ENCODE measurements at regions not wholly inside any gene's neighbourhood (a gene's known extent, or its start where the extent isn't known, plus 50 kb on each side); places are given as distances from the start of the nearest gene placed in this dataset.

DNA sequence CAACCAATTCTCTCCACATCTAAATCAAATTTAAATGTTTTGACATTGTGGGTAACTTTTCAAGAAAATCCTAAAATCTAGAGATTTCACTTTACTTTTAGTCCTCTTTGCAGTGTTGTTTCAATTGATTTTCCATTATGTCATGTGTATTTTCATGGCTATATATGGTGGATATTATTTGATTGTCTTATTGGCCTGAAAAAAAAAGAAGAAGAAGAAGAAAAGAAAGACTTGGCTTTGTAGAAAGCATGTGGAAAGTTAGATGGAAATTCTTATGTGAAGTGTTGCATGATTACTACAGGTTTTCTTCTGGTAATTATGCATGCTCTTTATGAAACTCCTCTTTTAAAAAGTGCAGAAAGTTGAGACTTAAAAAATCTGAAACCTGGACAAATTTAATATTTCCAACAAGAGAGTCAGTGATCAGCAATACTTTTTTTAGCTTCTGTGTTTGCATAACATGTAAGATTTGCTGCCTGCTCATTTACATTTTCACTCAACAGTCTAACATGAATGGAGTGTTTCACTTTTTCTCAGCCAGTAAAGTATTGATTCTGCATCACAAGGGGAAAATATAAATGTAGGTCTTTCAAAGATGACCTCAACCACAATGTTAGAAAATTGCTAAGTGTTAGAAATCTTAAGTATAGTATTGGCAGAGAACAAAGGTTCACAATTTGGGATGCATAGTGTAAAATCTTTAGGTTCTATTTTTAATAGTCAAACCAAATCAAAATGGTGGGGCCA is 438.7 kb downstream of the BCKDHB start:
- DNase-seq (ENCODE audit: low spot score) (no peak), ATAC-seq (no peak)
- ChIA-PET POLR2A (no interaction called here), CTCF (no interaction called here)
- Mint-ChIP-seq H3K4me3 (no peak overlapping the region), H3K4me1 (no peaks in the 10 kb centered on the region), H3K27me3 (ENCODE audit: low read depth) (no peaks in the 10 kb centered on the region), H3K9me3 (peaks cover 18% of the 10 kb centered on the region), H3K27ac (no peak overlapping the region), H3K36me3 (peaks cover 3% of the 10 kb centered on the region)
- TF ChIP-seq, protein P1, sequence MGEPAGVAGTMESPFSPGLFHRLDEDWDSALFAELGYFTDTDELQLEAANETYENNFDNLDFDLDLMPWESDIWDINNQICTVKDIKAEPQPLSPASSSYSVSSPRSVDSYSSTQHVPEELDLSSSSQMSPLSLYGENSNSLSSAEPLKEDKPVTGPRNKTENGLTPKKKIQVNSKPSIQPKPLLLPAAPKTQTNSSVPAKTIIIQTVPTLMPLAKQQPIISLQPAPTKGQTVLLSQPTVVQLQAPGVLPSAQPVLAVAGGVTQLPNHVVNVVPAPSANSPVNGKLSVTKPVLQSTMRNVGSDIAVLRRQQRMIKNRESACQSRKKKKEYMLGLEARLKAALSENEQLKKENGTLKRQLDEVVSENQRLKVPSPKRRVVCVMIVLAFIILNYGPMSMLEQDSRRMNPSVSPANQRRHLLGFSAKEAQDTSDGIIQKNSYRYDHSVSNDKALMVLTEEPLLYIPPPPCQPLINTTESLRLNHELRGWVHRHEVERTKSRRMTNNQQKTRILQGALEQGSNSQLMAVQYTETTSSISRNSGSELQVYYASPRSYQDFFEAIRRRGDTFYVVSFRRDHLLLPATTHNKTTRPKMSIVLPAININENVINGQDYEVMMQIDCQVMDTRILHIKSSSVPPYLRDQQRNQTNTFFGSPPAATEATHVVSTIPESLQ (CRISPR knock-in tag; IDR thresholded peaks at IDR 0.05): no peak
- TF ChIP-seq SMAD3 (CRISPR knock-in tag; IDR thresholded peaks at IDR 0.05; ENCODE audit: borderline replicate concordance): no peak
- TF ChIP-seq, protein P2, sequence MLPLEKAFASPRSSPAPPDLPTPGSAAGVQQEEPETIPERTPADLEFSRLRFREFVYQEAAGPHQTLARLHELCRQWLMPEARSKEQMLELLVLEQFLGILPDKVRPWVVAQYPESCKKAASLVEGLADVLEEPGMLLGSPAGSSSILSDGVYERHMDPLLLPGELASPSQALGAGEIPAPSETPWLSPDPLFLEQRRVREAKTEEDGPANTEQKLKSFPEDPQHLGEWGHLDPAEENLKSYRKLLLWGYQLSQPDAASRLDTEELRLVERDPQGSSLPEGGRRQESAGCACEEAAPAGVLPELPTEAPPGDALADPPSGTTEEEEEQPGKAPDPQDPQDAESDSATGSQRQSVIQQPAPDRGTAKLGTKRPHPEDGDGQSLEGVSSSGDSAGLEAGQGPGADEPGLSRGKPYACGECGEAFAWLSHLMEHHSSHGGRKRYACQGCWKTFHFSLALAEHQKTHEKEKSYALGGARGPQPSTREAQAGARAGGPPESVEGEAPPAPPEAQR (CRISPR knock-in tag; IDR thresholded peaks at IDR 0.05): no peak
- TF ChIP-seq, protein P3, sequence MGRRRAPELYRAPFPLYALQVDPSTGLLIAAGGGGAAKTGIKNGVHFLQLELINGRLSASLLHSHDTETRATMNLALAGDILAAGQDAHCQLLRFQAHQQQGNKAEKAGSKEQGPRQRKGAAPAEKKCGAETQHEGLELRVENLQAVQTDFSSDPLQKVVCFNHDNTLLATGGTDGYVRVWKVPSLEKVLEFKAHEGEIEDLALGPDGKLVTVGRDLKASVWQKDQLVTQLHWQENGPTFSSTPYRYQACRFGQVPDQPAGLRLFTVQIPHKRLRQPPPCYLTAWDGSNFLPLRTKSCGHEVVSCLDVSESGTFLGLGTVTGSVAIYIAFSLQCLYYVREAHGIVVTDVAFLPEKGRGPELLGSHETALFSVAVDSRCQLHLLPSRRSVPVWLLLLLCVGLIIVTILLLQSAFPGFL (CRISPR knock-in tag; IDR thresholded peaks at IDR 0.05; ENCODE audit: borderline replicate concordance): no peak
- no peak for TF ChIP-seq FOXK1 (CRISPR knock-in tag; IDR thresholded peaks at IDR 0.05)
- TF ChIP-seq ZNF317 (CRISPR knock-in tag; IDR thresholded peaks at IDR 0.05; ENCODE audit: borderline replicate concordance, low read depth): no peak
- no peak for TF ChIP-seq CREB1 (CRISPR knock-in tag; IDR thresholded peaks at IDR 0.05)
- TF ChIP-seq ESRRA (CRISPR knock-in tag; IDR thresholded peaks at IDR 0.05; ENCODE audit: borderline replicate concordance): no peak
- TF ChIP-seq FOXJ3 (CRISPR knock-in tag; IDR thresholded peaks at IDR 0.05; ENCODE audit: borderline replicate concordance): no peak
- no peak for TF ChIP-seq FOXP1 (CRISPR knock-in tag; IDR thresholded peaks at IDR 0.05; ENCODE audit: borderline replicate concordance)
- no peak for TF ChIP-seq ZNF671 (CRISPR knock-in tag; IDR thresholded peaks at IDR 0.05)
- TF ChIP-seq NR2C2 (CRISPR knock-in tag; IDR thresholded peaks at IDR 0.05): no peak
- TF ChIP-seq, protein P4, sequence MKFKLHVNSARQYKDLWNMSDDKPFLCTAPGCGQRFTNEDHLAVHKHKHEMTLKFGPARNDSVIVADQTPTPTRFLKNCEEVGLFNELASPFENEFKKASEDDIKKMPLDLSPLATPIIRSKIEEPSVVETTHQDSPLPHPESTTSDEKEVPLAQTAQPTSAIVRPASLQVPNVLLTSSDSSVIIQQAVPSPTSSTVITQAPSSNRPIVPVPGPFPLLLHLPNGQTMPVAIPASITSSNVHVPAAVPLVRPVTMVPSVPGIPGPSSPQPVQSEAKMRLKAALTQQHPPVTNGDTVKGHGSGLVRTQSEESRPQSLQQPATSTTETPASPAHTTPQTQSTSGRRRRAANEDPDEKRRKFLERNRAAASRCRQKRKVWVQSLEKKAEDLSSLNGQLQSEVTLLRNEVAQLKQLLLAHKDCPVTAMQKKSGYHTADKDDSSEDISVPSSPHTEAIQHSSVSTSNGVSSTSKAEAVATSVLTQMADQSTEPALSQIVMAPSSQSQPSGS (CRISPR knock-in tag; IDR thresholded peaks at IDR 0.05; ENCODE audit: borderline replicate concordance, low read depth): no peak
- TF ChIP-seq KAT7 (CRISPR knock-in tag; IDR thresholded peaks at IDR 0.05; ENCODE audit: borderline replicate concordance): no peak
- TF ChIP-seq, protein P5, sequence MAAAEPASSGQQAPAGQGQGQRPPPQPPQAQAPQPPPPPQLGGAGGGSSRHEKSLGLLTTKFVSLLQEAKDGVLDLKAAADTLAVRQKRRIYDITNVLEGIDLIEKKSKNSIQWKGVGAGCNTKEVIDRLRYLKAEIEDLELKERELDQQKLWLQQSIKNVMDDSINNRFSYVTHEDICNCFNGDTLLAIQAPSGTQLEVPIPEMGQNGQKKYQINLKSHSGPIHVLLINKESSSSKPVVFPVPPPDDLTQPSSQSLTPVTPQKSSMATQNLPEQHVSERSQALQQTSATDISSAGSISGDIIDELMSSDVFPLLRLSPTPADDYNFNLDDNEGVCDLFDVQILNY (CRISPR knock-in tag; IDR thresholded peaks at IDR 0.05): no peak
- TF ChIP-seq, protein P6, sequence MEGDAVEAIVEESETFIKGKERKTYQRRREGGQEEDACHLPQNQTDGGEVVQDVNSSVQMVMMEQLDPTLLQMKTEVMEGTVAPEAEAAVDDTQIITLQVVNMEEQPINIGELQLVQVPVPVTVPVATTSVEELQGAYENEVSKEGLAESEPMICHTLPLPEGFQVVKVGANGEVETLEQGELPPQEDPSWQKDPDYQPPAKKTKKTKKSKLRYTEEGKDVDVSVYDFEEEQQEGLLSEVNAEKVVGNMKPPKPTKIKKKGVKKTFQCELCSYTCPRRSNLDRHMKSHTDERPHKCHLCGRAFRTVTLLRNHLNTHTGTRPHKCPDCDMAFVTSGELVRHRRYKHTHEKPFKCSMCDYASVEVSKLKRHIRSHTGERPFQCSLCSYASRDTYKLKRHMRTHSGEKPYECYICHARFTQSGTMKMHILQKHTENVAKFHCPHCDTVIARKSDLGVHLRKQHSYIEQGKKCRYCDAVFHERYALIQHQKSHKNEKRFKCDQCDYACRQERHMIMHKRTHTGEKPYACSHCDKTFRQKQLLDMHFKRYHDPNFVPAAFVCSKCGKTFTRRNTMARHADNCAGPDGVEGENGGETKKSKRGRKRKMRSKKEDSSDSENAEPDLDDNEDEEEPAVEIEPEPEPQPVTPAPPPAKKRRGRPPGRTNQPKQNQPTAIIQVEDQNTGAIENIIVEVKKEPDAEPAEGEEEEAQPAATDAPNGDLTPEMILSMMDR (IDR thresholded peaks at IDR 0.05): no peak
- no peak for TF ChIP-seq ZNF121 (CRISPR knock-in tag; IDR thresholded peaks at IDR 0.05)
- no peak for TF ChIP-seq ZNF416 (CRISPR knock-in tag; IDR thresholded peaks at IDR 0.05)
- TF ChIP-seq, protein P7, sequence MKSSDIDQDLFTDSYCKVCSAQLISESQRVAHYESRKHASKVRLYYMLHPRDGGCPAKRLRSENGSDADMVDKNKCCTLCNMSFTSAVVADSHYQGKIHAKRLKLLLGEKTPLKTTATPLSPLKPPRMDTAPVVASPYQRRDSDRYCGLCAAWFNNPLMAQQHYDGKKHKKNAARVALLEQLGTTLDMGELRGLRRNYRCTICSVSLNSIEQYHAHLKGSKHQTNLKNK (CRISPR knock-in tag; IDR thresholded peaks at IDR 0.05): no peak

Measured in WTC11 (cell line).